H9 (cell line): ENCODE measurements at regions not wholly inside any gene's neighbourhood (a gene's known extent, or its start where the extent isn't known, plus 50 kb on each side); places are given as distances from the start of the nearest gene placed in this dataset.

ENCODE experiments used
- DNase-seq: peaks from one replicate; pipeline ENCODE4 v3.0.0-alpha.2; 2017
- H2AFZ ChIP-seq: one replicate; pipeline ENCODE4 v1.6.1; 2013; ENCODE audit warnings: mild to moderate bottlenecking, low read length, control low read depth, moderate library complexity
- H2AK5ac ChIP-seq: 2 replicates; pipeline ENCODE4 v1.6.1; 2013; ENCODE audit warnings: low read length, control low read depth, mixed read lengths; ENCODE audit not compliant: insufficient read length
- H2BK120ac ChIP-seq: one replicate; pipeline ENCODE4 v1.6.1; 2013; ENCODE audit warnings: low read depth, mild to moderate bottlenecking, low read length, control low read depth, inconsistent platforms; ENCODE audit not compliant: poor library complexity, severe bottlenecking
- H2BK12ac ChIP-seq: 2 replicates; pipeline ENCODE4 v1.6.1; 2013; ENCODE audit warnings: low read length, control low read depth, mixed read lengths, low read depth; ENCODE audit not compliant: insufficient read length
- H2BK15ac ChIP-seq: 2 replicates; pipeline ENCODE4 v1.6.1; 2013; ENCODE audit warnings: low read depth, low read length, control low read depth
- H2BK20ac ChIP-seq: one replicate; pipeline ENCODE4 v1.6.1; 2013; ENCODE audit warnings: low read depth, mild to moderate bottlenecking, low read length, control low read depth, inconsistent platforms; ENCODE audit not compliant: poor library complexity, severe bottlenecking
- H2BK5ac ChIP-seq: 2 replicates; pipeline ENCODE4 v1.6.1; 2013; ENCODE audit warnings: low read length, control low read depth, mixed read lengths; ENCODE audit not compliant: insufficient read length
- H3K14ac ChIP-seq: 2 replicates; pipeline ENCODE4 v1.6.1; 2013; ENCODE audit warnings: low read length, control low read depth; ENCODE audit not compliant: insufficient read depth
- H3K18ac ChIP-seq: 2 replicates; pipeline ENCODE4 v1.6.1; 2013; ENCODE audit warnings: low read depth, mild to moderate bottlenecking, mixed read lengths, low read length, control low read depth; ENCODE audit not compliant: insufficient read length
- H3K23ac ChIP-seq: 2 replicates; pipeline ENCODE4 v1.6.1; 2013; ENCODE audit warnings: low read length, control low read depth, mixed read lengths, low read depth; ENCODE audit not compliant: insufficient read length
- H3K23me2 ChIP-seq: 2 replicates; pipeline ENCODE4 v1.6.1; 2013; ENCODE audit warnings: low read depth, mild to moderate bottlenecking, mixed read lengths, low read length, control low read depth; ENCODE audit not compliant: insufficient read length, poor library complexity, severe bottlenecking
- H3K27ac ChIP-seq: 2 replicates; pipeline ENCODE4 v1.5.1; 2013; ENCODE audit warnings: low read length, control low read depth, mixed read lengths, low read depth; ENCODE audit not compliant: insufficient read length
- H3K27me3 ChIP-seq: 2 replicates; pipeline ENCODE4 v1.6.1; 2013; ENCODE audit warnings: low read length, control low read depth, inconsistent platforms; ENCODE audit not compliant: insufficient read depth
- H3K4ac ChIP-seq: 2 replicates; pipeline ENCODE4 v1.6.1; 2013; ENCODE audit warnings: low read depth, mild to moderate bottlenecking, control low read depth, inconsistent platforms, low read length, moderate library complexity
- H3K4me1 ChIP-seq: 2 replicates; pipeline ENCODE4 v1.6.1; 2013; ENCODE audit warnings: low read length, control low read depth, inconsistent platforms; ENCODE audit not compliant: insufficient read depth
- H3K4me2 ChIP-seq: 2 replicates; pipeline ENCODE4 v1.6.1; 2013; ENCODE audit warnings: low read length, control low read depth, mixed read lengths; ENCODE audit not compliant: insufficient read length, insufficient read depth
- H3K56ac ChIP-seq: 2 replicates; pipeline ENCODE4 v1.6.1; 2013; ENCODE audit warnings: low read depth, mild to moderate bottlenecking, mixed read lengths, low read length, control low read depth; ENCODE audit not compliant: insufficient read length
- H3K79me1 ChIP-seq: 2 replicates; pipeline ENCODE4 v1.6.1; 2013; ENCODE audit warnings: low read depth, mild to moderate bottlenecking, moderate library complexity, low read length, control low read depth, inconsistent platforms; ENCODE audit not compliant: insufficient read depth, poor library complexity, severe bottlenecking
- H3K79me2 ChIP-seq: 2 replicates; pipeline ENCODE4 v1.6.1; 2013; ENCODE audit warnings: low read length, control low read depth, inconsistent platforms; ENCODE audit not compliant: insufficient read depth
- H3K9ac ChIP-seq: 2 replicates; pipeline ENCODE4 v1.6.1; 2013; ENCODE audit warnings: low read length, control low read depth, mixed read lengths; ENCODE audit not compliant: insufficient read length; ENCODE audit errors: extremely low read depth
- H3K9me3 ChIP-seq: one replicate; pipeline ENCODE4 v1.6.1; 2013; ENCODE audit warnings: low read depth, low read length, inconsistent platforms; ENCODE audit not compliant: control insufficient read depth
- H3T11ph ChIP-seq: one replicate; pipeline ENCODE4 v1.6.1; 2013; ENCODE audit warnings: mild to moderate bottlenecking, low read length, control low read depth, inconsistent platforms
- H4K20me1 ChIP-seq: one replicate; pipeline ENCODE4 v1.6.1; 2013; ENCODE audit not compliant: control insufficient read depth, insufficient read length, insufficient read depth
- H4K5ac ChIP-seq: 2 replicates; pipeline ENCODE4 v1.6.1; 2013; ENCODE audit warnings: low read depth, mild to moderate bottlenecking, mixed read lengths, low read length, control low read depth; ENCODE audit not compliant: insufficient read length
- H4K8ac ChIP-seq: replicated peaks from 2 replicates; pipeline ENCODE4 v1.6.1; 2013; ENCODE audit warnings: low read length, control low read depth, mixed read lengths, low read depth; ENCODE audit not compliant: insufficient read length
- H4K91ac ChIP-seq: 2 replicates; pipeline ENCODE4 v1.6.1; 2013; ENCODE audit warnings: low read depth, mild to moderate bottlenecking, moderate library complexity, mixed read lengths, low read length, control low read depth; ENCODE audit not compliant: insufficient read length
- H3K27ac Mint-ChIP-seq, 3 experiments: 2 replicates in 2 of 3; 3 replicates in 1 of 3; pipeline ENCODE4 v1.8.0; 2020 to 2021; ENCODE audit warnings: mixed read lengths in 3 of 3, mild to moderate bottlenecking in 1 of 3, moderate library complexity in 1 of 3
- H3K27me3 Mint-ChIP-seq: 2 replicates; pipeline ENCODE4 v1.8.0; 2021; ENCODE audit warnings: low read depth, mild to moderate bottlenecking, moderate library complexity, mixed read lengths
- H3K36me3 Mint-ChIP-seq, 3 experiments: 2 replicates in 2 of 3; 3 replicates in 1 of 3; pipeline ENCODE4 v1.8.0; 2020 to 2021; ENCODE audit warnings: low read depth in 3 of 3, mixed read lengths in 3 of 3; ENCODE audit not compliant: insufficient read depth in 1 of 3
- H3K4me1 Mint-ChIP-seq, 2 experiments: 2 replicates each; pipeline ENCODE4 v1.8.0; 2020; ENCODE audit warnings: mixed read lengths in 2 of 2
- H3K4me3 Mint-ChIP-seq, 2 experiments: 2 replicates in 1 of 2; 3 replicates in 1 of 2; pipeline ENCODE4 v1.8.0; 2020 to 2021; ENCODE audit warnings: mild to moderate bottlenecking in 2 of 2, mixed read lengths in 2 of 2, moderate library complexity in 1 of 2
- H3K9me3 Mint-ChIP-seq, 2 experiments: 2 replicates in 1 of 2; 3 replicates in 1 of 2; pipeline ENCODE4 v1.8.0; 2020; ENCODE audit warnings: mild to moderate bottlenecking in 2 of 2, mixed read lengths in 2 of 2, moderate library complexity in 1 of 2
- CTCF ChIP-seq: fragments of 200-600 bp; sonication (generic); conservative IDR thresholded peaks from 3 replicates; pipeline ENCODE4 v1.8.0; 2021; ENCODE audit warnings: antibody characterized with exemption, mild to moderate bottlenecking

- H3K56ac ChIP-seq = no peak overlapping the region
- H3K79me1 ChIP-seq = no peaks in the 10 kb centered on the region
- H2BK12ac ChIP-seq = no peak overlapping the region
- no peak overlapping the region for H3K14ac ChIP-seq
- H3K4ac ChIP-seq = no peak overlapping the region
- no peaks in the 10 kb centered on the region for H3K9me3 ChIP-seq
- Mint-ChIP-seq H3K27ac (no peak overlapping the region), H3K27me3 (no peaks in the 10 kb centered on the region), H3K9me3 (no peaks in the 10 kb centered on the region), H3K4me3 (no peak overlapping the region), H3K36me3 (no peaks in the 10 kb centered on the region), H3K4me1 (peaks cover 4 to 8% of the 10 kb centered on the region in 2 experiments)
- H3K18ac ChIP-seq = no peak overlapping the region
- H4K91ac ChIP-seq = no peak overlapping the region
- no peak overlapping the region for H4K8ac ChIP-seq
- no peaks in the 10 kb centered on the region for H3K23me2 ChIP-seq
- H2BK5ac ChIP-seq = no peak overlapping the region
- H3K4me2 ChIP-seq = no peak overlapping the region
- no peaks in the 10 kb centered on the region for H3K27me3 ChIP-seq
- no peak overlapping the region for H3K23ac ChIP-seq
- H2BK120ac ChIP-seq = no peak overlapping the region
- no peak for DNase-seq
- H3K9ac ChIP-seq = no peak overlapping the region
- H2BK15ac ChIP-seq = no peak overlapping the region
- no peak overlapping the region for H4K5ac ChIP-seq
- H3K79me2 ChIP-seq = no peaks in the 10 kb centered on the region
- H3K4me1 ChIP-seq = no peaks in the 10 kb centered on the region
- TF ChIP-seq CTCF = no peak
- no peak overlapping the region for H2BK20ac ChIP-seq
- H2AK5ac ChIP-seq = no peak overlapping the region
- H3K27ac ChIP-seq = no peak overlapping the region
- no peak overlapping the region for H2AFZ ChIP-seq
- no peak overlapping the region for H3T11ph ChIP-seq
- no peaks in the 10 kb centered on the region for H4K20me1 ChIP-seq
Observed at GRCh38 chr15:39180483-39180933, 400.4 kb upstream of the THBS1 start.
